Esophagus squamous epithelium (tissue), 5 donors: ENCODE measurements at regions not wholly inside any gene's neighbourhood (a gene's known extent, or its start where the extent isn't known, plus 50 kb on each side); places are given as distances from the start of the nearest gene placed in this dataset.
"Not testable (repeated sequence)": the region's sequence is repeated elsewhere in the genome, so short reads cannot be mapped to it uniquely, and the experiment has no call there.

ENCODE experiments used
- DNase-seq: peaks from one replicate; lab custom pipeline; 2025; lab: John Stamatoyannopoulos, UW
- H3K27ac ChIP-seq, 4 donors: fragments of 200-600 bp; sonication (generic); one replicate each; pipeline ENCODE4 v1.5.1; 2016 to 2019; ENCODE audit warnings: mild to moderate bottlenecking in 1 of 4
- H3K27me3 ChIP-seq, 4 donors: fragments of 200-600 bp; sonication (generic); 1 replicate in 3 of 4; 2 replicates in 1 of 4; pipeline versions ENCODE4 v1.5.1 to v1.6.0; 2017 to 2021; ENCODE audit warnings: antibody characterized with exemption in 1 of 4
- H3K36me3 ChIP-seq, 3 donors: fragments of 200-600 bp; sonication (generic); one replicate each; pipeline ENCODE4 v1.5.1; 2016 to 2019
- H3K4me1 ChIP-seq, 3 donors: fragments of 200-600 bp; sonication (generic); one replicate each; pipeline ENCODE4 v1.5.1; 2017 to 2019
- H3K4me3 ChIP-seq, 4 donors: fragments of 200-600 bp; sonication (generic); 1 replicate in 3 of 4; 2 replicates in 1 of 4; pipeline ENCODE4 v1.5.1; 2016 to 2019; ENCODE audit warnings: mild to moderate bottlenecking in 2 of 4, moderate library complexity in 1 of 4
- H3K9me3 ChIP-seq, 3 donors: fragments of 200-600 bp; sonication (generic); one replicate each; pipeline ENCODE4 v1.5.1; 2016 to 2019
- CTCF ChIP-seq, 6 experiments: fragments of 450-650 bp in 4 of 6; fragments of 200-600 bp in 2 of 6; sonication (generic) in 2 of 6; IDR thresholded peaks; one replicate each; pipeline ENCODE4 v1.5.1; 2016 to 2019; ENCODE audit warnings: antibody characterized with exemption in 6 of 6, mild to moderate bottlenecking in 4 of 6, moderate library complexity in 4 of 6
- POLR2A ChIP-seq, 4 donors: fragments of 450-650 bp; IDR thresholded peaks; one replicate each; pipeline ENCODE4 v1.6.1; 2017; ENCODE audit warnings: antibody characterized with exemption in 4 of 4, mild to moderate bottlenecking in 4 of 4, moderate library complexity in 3 of 4
- WGBS, 2 donors: methylation state at CpG; one replicate each; pipeline ENCODE4 v1.1.5; 2018; 5-methylcytosine and 5-hydroxymethylcytosine counted together
- intact Hi-C: fragments of 100-400 bp; cut with DNase I; formaldehyde crosslinking; loops from one replicate; pipeline ENCODE4 v1.15.0; 2022
- donor health status: DM: yes; HTN: yes; CAD: no.

- H3K4me1 ChIP-seq, result peaks cover 20 to 66% (median 38%) of the 10 kb centered on the region in 3 donors
- H3K4me3 ChIP-seq, result no peak overlapping the region
- intact Hi-C loops, result loop anchor here (10.0 kb wide), 1 partner anchor 249 kb away; no protein-coding TSS in a partner anchor
- H3K27ac ChIP-seq, result peak overlapping the region in 3 of 4 donors; percentile 47 to 76 (median 54)
- WGBS, 2 donors, result 26 to 42% methylated on average over 3 of the region's 3 CpGs
- no peak for DNase-seq
- no peaks in the 10 kb centered on the region for H3K9me3 ChIP-seq
- TF ChIP-seq POLR2A (IDR thresholded peaks at IDR 0.05), result no peak
- TF ChIP-seq CTCF (IDR thresholded peaks at IDR 0.05), result no peak
- H3K27me3 ChIP-seq, result no peaks in the 10 kb centered on the region
- no peaks in the 10 kb centered on the region for H3K36me3 ChIP-seq
These were observed 51.0 kb upstream of the RCBTB2 start for GRCh38 chr13:48583859-48584311.

DNA sequence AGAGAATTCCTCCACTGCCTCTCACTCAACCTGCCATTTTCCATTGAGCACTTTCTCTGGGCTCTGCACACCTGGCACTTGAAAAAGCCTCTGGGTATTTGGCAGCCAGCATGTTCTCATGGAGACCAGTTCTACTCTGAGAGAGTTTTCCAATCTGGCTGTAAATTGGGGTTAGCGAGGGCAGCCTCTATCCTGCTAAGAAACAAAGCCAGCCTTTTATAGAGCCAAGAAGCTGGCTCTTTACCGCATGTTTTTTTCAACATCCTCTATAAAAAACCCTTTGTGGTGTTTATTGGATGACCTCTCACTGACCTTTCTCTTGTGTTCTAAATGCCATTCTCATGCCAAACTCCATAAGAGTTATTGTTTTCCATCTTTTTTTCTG is 52.6 kb upstream of the RCBTB2 start:
- TF ChIP-seq POLR2A (IDR thresholded peaks at IDR 0.05) (no peak), CTCF (IDR thresholded peaks at IDR 0.05) (no peak)
- peaks cover 9 to 50% (median 30%) of the 10 kb centered on the region in 3 donors for H3K4me1 ChIP-seq
- no peak for DNase-seq
- 12 to 43% methylated on average over 2 of the region's 2 CpGs for WGBS, 2 donors
- no peaks in the 10 kb centered on the region for H3K9me3 ChIP-seq
- H3K27me3 ChIP-seq, result no peaks in the 10 kb centered on the region
- H3K36me3 ChIP-seq, result no peaks in the 10 kb centered on the region
- H3K4me3 ChIP-seq, result no peak overlapping the region
- intact Hi-C loops, result loop anchor here (10.0 kb wide), 1 partner anchor 251 kb away; no protein-coding TSS in a partner anchor
- peak overlapping the region in 3 of 4 donors; percentile 32 to 76 (median 60) for H3K27ac ChIP-seq

- Histone ChIP-seq H3K4me1 (peaks cover 9 to 49% (median 30%) of the 10 kb centered on the region in 3 donors), H3K9me3 (no peaks in the 10 kb centered on the region), H3K4me3 (no peak overlapping the region), H3K36me3 (no peaks in the 10 kb centered on the region), H3K27me3 (no peaks in the 10 kb centered on the region), H3K27ac (peak overlapping the region; percentile 1 to 76 (median 50))
- 4 to 12% methylated on average over 5 of the region's 5 CpGs for WGBS, 2 donors
- TF ChIP-seq POLR2A (IDR thresholded peaks at IDR 0.05) (no peak), CTCF (IDR thresholded peaks at IDR 0.05) (no peak)
- DNase-seq, result no peak
- intact Hi-C loops, result loop anchor here (10.0 kb wide), 1 partner anchor 252 kb away; no protein-coding TSS in a partner anchor
These were observed 53.8 kb upstream of the RCBTB2 start for GRCh38 chr13:48586591-48587103.

- DNase-seq, result no peak
- H3K27ac ChIP-seq, result no peak overlapping the region
- no peaks in the 10 kb centered on the region for H3K9me3 ChIP-seq
- WGBS, 2 donors, result 95 to 97% methylated on average over 2 of the region's 2 CpGs
- H3K27me3 ChIP-seq, result no peaks in the 10 kb centered on the region
- no peak overlapping the region for H3K4me3 ChIP-seq
- H3K36me3 ChIP-seq, result no peaks in the 10 kb centered on the region
- peaks cover 9 to 51% (median 30%) of the 10 kb centered on the region in 3 donors for H3K4me1 ChIP-seq
- TF ChIP-seq POLR2A (IDR thresholded peaks at IDR 0.05) (no peak), CTCF (IDR thresholded peaks at IDR 0.05) (no peak)
- intact Hi-C loops, result loop anchor here (10.0 kb wide), 1 partner anchor 253 kb away; no protein-coding TSS in a partner anchor
These were observed 55.2 kb upstream of the RCBTB2 start for GRCh38 chr13:48588120-48588519.

GRCh38 chr13:48590141-48590901 is 57.4 kb upstream of the RCBTB2 start:
- H3K4me1 ChIP-seq, result peaks cover under 1 to 31% (median 14%) of the 10 kb centered on the region in 3 donors
- intact Hi-C loops, result loop anchor here (10.0 kb wide), 1 partner anchor 174 kb away; no protein-coding TSS in a partner anchor
- no peaks in the 10 kb centered on the region for H3K27me3 ChIP-seq
- no peaks in the 10 kb centered on the region for H3K36me3 ChIP-seq
- H3K27ac ChIP-seq, result no peak overlapping the region
- 62 to 67% methylated on average over 5 of the region's 5 CpGs for WGBS, 2 donors
- no peak for TF ChIP-seq POLR2A (IDR thresholded peaks at IDR 0.05)
- no peak for TF ChIP-seq CTCF (IDR thresholded peaks at IDR 0.05)
- H3K4me3 ChIP-seq, result no peak overlapping the region
- H3K9me3 ChIP-seq, result no peaks in the 10 kb centered on the region
- DNase-seq, result no peak

- H3K27ac ChIP-seq, result not testable (repeated sequence)
- intact Hi-C loops, result loop anchor here (10.0 kb wide), 1 partner anchor 174 kb away; no protein-coding TSS in a partner anchor
These were observed 58.4 kb upstream of the RCBTB2 start for GRCh38 chr13:48591124-48591872.

More at GRCh38 chr13:48591124-48591872, 58.4 kb upstream of the RCBTB2 start:
- not testable (repeated sequence) for H3K27me3 ChIP-seq, H3K4me3 ChIP-seq, DNase-seq, H3K36me3 ChIP-seq, H3K9me3 ChIP-seq
- H3K4me1 ChIP-seq, result peaks cover 0 to 28% (median 5%) of the 10 kb centered on the region in 3 donors
- WGBS, 2 donors, result 54 to 64% methylated on average over 12 of the region's 12 CpGs
